ENCODE measurements at regions not wholly inside any gene's neighbourhood (a gene's known extent, or its start where the extent isn't known, plus 50 kb on each side); places are given as distances from the start of the nearest gene placed in this dataset.
A peak's percentile ranks its signal among the peaks of the same experiment; 100 is the strongest.

- FAIRE-seq: no peak
These were observed 88.2 kb upstream of the EPB41L3 start for GRCh38 chr18:5632041-5632440.

DNA sequence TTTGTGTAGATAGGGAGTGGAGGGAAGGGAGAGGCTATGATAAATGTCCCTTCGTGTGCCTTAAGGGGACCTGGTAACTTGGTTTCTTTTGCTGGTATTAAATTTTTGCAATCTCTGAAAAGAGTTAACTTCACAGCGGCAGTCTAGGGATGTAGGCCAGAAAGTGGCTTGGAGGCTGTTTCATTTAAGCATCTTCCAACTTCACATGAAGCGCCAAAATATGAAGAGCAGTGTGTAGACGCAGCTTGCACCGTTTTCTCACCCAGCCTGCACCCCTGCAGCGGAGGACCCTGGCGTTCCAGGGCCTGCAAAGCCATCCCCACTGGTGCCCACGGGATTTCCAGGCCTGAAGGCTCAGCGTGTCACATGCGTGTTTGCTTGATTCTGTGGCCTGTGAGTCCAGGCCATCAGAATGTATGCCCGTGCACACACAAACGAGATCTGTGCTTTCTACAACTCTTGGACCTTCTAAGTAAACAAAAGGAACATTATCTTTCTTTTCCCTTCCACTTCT lies 87.2 kb upstream of the EPB41L3 start:
- FAIRE-seq: no peak

DNA sequence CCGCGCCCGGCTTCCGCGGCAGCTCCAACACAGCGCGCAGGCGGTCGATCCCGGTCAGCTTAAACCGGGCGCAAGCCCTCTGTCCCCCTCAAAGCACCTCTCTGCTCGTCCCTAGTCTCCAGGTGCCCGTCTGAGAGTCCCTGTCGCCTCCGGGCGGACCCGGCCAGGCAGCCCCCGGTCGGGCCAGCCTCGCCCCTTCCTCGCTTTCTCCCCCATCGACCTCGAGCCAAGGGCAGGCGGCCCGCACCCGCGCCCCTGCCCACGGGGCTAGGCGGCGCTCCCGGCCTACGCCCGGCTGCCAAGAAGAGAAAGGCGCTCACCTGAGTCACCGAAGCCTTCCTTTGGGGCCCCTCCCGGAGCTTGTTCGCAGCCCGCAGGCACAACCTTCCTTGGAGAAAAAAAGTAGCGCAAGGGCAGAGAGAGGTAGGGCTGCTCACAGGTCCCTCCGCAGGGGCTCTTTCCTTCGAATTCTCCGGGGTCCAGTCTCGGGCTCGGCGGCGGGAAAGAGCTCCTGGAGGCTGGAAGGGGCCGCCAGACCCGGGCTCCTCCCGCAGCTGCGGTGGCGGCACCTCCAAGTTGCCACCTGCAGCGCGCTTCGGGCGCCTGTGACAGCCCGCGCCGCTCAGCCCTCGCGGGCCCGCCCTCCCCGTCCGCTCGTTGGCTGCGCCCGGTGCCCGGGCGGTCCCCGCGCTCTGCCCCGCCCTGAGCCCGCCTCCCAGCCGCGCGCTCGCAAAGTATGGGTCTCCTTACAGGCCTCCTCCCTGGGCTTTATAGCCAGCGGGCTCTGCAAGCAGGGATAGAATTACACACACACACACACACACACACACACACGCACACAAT lies 86.5 kb upstream of the EPB41L3 start:
- FAIRE-seq: no peak

DNA sequence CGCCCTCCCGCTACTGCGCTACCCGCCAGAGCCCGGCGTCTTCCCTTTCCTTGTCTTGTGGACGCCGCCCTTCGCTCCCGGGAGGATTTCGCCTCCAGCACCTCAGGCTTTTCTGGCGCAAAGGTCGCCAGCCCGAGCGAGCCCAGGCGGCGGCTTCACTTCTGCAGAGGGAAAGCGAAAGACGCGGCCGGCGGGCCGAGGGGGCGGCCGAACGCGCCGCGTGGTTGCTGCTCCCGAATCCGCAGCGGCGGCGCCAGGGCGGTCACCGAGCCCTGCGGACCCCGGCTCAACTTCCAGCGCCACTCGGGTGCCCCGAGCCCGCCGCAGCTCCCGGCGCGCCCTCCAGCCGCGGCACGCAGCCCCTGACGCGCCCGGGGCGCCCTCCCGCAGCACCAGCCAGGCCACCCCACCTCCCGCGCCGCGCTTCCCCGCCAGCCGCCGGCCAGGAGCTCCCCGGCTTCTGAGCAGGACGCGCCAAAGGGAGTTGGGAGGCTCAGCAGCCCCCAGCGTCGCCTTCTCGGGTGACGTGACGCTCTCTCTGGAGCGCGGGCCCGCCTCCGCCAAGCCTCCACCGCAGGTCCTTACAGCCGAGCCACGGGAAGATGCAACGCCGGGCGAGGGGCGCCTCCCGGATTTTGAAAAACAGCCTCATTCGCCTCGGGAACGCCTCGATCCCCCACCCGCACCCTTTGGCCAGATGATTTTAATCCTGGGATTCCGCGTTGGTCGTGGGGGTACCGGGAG lies 84.9 kb upstream of the EPB41L3 start:
- FAIRE-seq: no peak

GRCh38 chr18:5627776-5628511 lies 84.1 kb upstream of the EPB41L3 start:
- no peak for FAIRE-seq

DNA sequence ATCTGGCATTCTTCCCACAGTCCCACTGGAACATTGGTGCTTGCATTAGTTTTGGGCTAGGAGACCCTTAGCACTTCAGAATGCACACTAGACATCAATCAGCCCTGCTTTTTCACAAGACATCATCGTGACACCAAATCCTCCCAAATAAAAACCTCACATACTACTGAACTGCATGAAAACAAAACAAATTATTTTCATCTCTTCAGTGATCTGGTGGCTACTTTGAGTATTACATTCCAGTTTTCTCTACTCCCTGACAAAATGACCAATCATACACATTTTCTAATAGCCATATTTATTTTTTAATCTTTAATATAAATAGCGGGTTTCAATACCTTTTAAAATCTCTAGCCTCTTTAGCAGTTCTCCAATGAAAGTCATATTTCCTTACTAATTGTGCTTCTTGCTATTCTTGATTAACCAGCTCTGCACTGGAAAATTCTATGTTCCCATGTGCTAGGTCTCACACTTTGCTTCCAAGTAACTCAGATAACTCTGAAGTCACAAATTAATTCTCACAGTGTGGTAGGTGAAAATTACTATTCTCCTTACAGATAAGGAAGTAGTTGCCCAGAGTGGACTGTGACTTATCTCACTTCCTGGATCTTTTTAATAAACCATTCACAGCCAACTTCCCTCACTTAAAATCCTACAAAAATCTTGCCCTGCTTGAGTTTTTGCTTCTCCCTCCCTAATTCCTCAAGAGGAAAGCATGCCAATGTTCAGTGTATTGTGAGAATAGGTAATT lies 82.5 kb upstream of the EPB41L3 start:
- no peak for FAIRE-seq

DNA sequence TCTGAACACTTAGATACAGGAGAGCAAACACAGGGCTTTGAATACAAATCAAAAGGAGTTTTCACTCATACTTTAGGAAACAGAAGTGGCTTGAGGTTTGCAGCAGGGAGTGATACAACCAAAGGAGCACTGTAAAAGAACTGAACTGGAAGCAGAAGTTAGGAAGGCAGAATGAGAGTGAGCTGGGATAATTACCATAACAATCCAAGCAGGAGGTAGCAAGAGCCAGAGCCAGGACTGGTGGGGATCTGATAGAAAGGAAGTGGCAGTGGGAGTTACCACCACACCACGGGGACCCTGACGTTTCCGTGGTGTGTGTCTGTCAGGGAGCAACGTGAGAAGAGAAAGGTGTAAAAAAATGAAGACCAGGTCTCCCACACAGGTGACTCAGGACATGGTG lies 81.3 kb upstream of the EPB41L3 start:
- no peak for FAIRE-seq

DNA sequence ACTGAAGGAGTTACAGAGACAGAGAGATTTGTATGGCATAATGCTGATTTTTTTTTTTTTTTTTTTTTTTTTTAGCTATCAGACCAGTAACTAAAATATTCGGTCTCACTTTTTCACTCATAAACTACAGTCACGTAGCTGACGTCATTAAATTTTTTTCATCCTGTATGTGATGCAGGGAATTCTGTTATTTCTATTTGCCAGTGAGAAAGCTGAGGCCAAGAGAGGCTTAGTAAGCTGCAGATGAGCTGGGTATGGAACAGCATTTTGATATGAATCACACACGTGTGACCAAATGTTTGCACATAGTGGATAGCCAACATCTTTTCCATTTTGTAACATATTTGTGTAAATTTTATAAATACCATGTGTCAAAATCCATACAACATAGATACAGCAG lies 79.1 kb upstream of the EPB41L3 start:
- FAIRE-seq: no peak

- no peak for FAIRE-seq
These were observed 76.5 kb upstream of the EPB41L3 start for GRCh38 chr18:5620289-5620688.

GRCh38 chr18:5619376-5619775 lies 75.6 kb upstream of the EPB41L3 start:
- no peak for FAIRE-seq

DNA sequence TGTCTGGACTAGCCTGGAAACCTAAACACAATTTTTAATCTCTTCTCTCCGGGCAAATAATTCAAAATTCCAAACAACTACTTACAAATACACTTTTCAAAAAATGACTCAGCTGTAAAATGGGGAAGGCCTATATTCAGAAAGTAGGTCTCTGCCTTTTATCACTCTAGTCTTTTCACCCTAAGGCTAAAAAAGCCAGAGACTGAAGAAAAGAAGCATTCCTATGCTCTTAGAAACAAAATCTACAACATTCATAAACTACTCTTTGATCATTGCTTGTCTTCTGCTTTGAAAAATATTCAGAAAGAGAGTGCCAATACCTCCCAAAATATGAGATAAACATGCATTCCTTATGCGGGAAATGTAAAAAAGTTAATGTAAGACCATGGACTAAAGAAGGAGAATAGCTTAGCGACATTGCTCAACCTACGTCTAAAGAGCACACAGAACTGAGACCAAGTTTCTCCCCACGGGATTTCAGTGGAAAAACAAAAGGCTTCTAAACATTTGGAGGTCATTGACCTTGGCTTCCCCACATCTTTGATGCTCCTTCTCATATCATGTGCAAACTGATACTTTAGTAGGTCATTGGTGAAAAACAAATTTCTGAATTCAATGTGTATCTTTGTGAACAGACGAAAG lies 74.4 kb upstream of the EPB41L3 start:
- peak; percentile 4 for FAIRE-seq

DNA sequence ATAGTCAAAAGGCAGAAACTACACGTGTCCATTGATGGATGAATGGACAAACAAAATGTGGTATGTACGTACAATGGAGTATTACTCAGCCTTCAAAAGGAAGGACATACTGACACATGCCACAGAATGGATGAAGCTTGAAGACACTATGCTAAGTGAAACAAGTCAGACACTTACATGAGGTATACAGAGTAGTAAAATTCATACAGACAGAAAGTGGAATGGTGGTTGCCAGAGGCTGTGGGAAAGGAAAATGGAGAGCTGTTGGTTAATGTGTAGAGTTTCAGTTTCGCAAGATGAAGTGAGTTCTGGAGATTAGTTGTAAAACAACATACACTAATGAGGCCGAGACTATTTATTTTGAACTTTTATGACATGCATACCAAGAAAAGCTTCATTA lies 67.4 kb upstream of the EPB41L3 start:
- no peak for FAIRE-seq

DNA sequence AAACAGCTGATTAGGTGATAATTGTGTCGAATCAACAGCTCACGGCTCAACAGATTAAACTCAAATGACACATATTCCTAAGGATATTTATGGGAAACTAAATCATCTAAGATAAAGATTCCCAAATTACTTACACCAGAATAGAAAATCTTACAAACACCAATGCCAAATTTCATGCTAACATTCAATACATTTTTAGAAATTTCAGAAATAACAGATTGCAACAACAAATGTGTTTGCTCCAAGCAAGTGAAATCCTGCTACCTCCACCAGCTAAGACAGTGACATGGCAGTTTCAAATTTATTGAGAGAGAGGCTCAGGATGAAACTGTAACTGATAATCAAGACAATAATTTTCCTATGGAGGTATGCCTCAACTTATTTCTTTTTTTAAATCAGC lies 65.0 kb upstream of the EPB41L3 start:
- FAIRE-seq: no peak

DNA sequence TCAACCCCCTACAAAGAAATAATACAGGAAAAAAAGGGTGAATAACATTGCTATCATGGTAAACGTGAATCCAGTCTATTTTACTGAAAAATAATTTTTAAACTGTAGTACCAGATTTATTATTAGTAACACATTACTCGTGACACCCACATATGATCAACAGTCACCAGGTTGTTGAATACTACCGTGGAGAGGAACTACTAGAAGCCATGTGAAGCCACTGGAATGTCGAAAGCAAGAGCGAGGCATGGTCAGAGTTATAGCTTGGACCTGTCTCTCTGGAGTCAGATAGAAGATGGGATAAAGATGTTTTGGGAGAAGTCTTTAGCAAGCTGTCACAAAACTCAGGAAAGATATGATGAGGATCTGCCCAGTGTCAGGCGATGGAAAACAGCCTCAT lies 63.2 kb upstream of the EPB41L3 start:
- no peak for FAIRE-seq

- no peak for FAIRE-seq
These were observed 61.0 kb upstream of the EPB41L3 start for GRCh38 chr18:5604778-5605177.

GRCh38 chr18:5603153-5603552 lies 59.4 kb upstream of the EPB41L3 start:
- FAIRE-seq: no peak

GRCh38 chr18:5601188-5601624 lies 57.4 kb upstream of the EPB41L3 start:
- no peak for FAIRE-seq

- FAIRE-seq: peak; percentile 81
These were observed 56.7 kb upstream of the EPB41L3 start for GRCh38 chr18:5600378-5601071.

GRCh38 chr18:5596585-5596984 lies 52.8 kb upstream of the EPB41L3 start:
- peak; percentile 41 for FAIRE-seq
